GM21717 (cell line): ENCODE measurements at regions not wholly inside any gene's neighbourhood (a gene's known extent, or its start where the extent isn't known, plus 50 kb on each side); places are given as distances from the start of the nearest gene placed in this dataset.

Experiments
- ATAC-seq: cut with Tn5 transposase; IDR thresholded peaks from one replicate; pipeline ENCODE4 v1.9.1; 2021; ENCODE audit warnings: mild to moderate bottlenecking, moderate library complexity; ENCODE audit not compliant: unreplicated experiment

DNA sequence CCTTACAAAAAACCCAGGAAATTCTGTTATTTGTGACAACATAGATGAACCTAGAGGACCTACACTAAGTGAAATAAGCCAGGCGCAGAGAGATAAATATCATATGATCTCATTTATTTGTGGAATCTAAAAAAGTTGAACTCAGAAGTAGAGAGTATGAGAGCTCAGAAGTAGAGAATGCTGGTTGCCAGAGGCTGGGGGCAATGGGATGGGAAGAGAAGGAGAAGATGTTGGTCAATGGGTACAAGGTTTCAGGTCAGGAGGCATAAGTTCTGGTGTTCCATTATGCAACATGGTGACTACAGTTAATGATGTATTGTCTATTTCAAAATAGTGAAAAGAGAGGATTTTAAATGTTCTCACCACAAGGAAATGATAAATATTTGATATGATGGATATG, 259.1 kb upstream of the POU3F1 start:
- no peak for ATAC-seq

DNA sequence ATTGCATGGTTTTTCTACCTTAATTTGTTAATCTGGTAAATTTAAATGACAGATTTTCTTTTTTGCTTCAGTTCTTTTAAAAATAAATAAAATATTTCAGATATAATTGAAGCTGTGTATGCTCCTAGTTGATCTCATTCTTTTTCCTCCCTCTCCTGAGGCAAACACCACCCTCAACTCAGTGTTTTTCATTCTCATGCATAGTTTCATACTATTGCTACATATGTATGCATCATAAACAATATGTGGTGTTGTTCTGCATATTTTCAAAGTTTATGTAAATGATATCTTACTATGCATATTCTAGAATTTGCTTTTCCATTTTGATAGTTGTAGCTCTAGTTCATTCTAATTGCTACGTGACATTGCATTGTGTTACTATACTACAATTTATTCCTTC, 257.2 kb upstream of the POU3F1 start:
- ATAC-seq = no peak

DNA sequence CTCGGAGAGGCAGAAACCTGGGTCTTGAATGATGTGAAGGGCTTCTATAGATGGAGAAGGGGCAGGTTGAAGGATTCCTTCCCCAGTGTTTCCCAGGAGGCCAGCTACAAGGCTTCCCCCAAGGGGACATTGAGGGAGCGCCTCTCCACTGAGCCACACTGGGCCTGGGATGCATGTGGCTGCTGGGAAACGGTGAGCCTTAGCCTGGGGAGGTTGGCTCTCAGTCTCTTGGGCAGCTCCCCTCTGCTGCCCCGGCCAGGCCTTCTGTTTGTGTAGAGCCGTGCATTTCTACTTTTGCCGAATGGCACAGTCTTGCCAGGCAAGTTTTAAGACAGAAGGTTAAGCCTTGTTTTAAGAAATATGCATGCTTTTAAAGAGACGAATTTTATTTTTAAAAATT, 254.4 kb upstream of the POU3F1 start:
- no peak for ATAC-seq

DNA sequence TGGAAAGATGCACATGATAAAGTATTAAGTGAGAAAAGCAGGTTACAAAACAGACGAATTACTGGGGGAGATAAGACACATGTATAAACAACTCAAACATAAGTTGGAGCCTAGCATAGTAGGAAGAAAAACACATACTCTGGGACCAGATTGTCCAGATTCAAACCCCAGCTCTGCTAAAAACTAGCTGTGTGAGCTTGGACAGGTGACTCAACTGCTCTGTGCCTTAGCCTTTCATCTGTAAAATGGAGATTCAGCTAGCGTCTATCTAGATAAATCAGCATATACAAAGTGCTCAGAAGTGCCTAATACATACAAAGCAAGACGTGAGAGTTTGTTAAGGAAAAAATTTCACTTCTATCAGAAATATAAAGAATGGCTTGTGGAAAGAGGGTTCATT, 254.0 kb upstream of the POU3F1 start:
- ATAC-seq = no peak

DNA sequence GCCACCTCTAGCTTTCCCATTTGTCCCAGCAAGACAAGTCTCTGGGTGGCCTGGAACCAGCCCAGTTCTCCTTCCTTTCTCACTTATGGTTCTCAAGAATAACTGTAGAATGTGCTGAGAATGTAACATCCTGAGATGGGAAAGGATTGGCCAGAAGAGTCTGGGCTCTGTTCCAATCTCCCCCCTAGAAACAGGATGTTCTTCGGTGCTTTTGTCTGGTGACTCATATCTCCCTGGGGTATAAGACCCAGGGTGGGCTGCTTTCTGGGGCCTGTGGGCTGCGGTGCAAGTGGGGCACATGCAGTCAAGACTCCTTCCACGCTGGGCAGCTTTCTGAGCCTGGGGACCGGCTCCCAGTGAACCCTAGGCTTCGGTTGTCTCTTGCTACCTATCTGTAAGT, 251.2 kb upstream of the POU3F1 start:
- ATAC-seq = no peak

DNA sequence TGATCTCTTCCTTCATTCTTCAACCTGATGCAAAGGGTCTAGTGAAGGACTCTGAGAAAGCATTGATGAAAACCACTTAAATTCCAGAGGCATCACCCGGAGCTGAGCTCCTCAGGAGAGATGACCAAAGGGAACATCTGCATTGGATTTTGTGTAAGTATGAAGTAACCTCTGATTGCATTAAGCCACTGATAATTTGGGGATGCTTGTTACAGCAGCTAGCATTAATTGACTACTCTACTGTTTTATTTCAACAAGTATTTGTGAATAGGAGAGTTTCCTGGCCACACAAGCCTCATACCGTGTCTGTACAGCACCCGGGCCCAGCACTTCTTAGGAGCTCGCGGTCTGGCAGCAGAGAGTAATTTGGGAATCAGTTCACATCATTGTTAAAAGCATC, 250.7 kb upstream of the POU3F1 start:
- ATAC-seq = no peak

DNA sequence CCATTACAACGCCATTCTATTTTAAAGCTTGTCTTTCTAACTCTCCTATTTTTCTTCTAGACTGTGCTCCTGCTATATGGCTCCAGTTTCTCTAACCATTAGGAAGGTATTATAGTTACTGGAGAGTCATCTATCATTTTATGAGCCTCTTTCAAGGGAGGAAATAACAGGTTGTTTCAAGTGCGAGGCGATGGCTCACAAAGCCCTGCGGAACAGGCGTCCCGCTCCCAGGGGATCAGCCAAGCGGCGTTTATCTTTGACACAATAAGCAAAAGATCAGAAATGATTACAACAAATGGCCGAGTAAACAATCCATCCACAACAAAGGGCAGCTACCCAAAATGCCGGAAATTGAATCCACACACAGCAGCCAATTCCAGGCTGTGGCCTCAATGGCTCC, 249.5 kb upstream of the POU3F1 start:
- ATAC-seq = no peak

DNA sequence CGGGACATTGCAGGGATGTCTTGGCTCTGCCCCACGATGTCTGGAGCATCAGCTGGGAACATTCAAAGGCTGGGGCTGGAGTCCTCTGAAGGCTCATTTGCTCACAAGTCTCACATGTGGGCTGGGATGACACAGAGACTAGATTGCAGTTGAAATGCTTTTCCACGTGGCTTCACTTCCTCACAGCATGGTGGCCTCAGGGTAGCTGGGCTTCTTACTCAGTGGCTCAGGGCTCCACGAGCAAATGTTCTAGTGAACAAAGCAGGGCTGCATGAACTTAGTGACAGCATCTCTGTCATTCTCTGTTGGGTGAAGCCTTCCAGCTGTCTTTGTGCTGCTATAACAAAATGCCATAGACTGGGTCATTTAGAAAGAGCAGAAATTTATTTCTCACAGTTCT, 247.0 kb upstream of the POU3F1 start:
- no peak for ATAC-seq

DNA sequence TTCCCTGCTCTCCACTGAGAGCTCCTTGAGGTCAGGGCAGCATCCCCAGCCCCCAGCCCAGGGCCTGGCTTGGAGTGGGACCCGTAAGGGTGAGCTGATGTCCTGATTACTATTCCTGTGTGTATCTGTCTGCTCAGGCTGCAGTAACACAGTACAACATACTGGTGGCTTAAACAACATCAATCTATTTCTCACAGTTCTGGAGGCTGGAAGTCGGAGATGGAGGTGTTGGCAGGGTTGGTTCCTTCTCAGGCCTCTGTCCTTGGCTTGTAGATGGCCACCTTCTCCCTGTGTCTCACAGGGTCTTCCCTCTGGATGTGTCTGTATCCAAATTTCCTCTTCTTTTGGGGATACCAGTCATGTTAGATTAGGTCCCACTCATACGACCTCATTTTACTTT, 246.4 kb upstream of the POU3F1 start:
- no peak for ATAC-seq

DNA sequence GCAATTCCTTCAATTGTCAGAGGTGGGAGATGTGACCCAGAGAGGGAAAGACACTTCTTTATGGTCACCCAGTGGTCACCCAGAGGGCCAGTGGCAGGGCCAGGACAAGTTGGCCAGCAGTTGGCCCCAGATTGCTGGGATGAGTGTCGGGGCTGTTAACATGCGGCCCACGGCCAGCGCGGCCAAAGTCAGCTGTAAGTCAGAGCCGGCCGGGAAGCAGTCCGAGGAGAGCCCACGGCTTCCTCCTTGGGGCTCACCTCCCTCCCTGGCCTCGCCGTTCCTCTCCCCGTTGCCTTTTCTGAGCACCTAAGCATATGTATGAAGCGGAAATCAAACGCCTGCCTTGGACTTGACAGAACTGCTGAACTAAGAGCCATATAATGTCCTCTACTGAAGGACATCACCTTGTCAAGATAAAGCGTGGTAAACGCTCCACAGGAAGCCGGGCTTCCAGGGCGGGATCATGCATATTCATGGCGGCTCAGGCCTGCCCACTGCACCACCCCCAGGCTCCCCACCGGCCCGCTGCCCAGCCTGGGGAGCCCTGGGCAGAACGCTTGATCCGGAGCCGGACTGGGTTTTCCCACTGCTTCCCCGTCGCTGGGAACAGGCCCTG, 245.4 kb upstream of the POU3F1 start:
- no peak for ATAC-seq

DNA sequence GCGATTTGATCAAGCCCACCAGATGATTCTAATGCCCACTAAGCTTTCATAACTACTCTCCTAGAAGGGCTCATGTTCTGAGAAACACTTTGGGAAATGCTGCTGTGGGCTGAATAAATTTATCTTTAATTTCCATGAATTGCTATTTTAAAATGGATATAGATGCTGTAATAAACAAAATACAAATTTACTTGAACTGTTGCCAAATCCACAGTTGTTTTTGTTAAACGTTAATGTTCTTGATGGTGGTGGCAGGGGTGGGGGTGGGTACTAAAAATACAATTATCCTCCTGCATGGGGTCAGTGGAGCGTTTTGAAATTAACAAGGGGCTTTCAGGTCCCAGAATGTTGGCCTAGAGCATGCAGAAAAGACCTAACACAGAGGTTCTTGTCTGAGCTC, 244.7 kb upstream of the POU3F1 start:
- ATAC-seq = no peak

DNA sequence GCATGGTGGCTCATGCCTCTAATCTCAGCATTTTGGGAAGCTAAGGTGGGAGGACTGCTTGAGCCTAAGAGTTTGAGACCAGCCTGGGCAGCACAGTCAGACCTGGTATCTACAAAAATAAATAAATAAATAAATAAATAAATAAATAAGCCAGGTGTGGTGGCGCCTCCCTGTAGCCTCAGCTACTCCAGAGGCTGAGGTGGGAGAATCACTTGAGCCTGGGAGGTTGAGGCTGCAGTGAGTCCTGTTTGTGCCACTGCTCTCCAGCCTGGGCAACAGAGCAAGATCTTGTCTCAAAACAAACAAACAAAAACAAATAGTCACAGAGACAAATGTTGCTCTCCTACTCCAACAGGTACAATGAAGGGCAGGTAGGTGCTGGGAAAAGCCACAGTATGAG, 242.4 kb upstream of the POU3F1 start:
- no peak for ATAC-seq

DNA sequence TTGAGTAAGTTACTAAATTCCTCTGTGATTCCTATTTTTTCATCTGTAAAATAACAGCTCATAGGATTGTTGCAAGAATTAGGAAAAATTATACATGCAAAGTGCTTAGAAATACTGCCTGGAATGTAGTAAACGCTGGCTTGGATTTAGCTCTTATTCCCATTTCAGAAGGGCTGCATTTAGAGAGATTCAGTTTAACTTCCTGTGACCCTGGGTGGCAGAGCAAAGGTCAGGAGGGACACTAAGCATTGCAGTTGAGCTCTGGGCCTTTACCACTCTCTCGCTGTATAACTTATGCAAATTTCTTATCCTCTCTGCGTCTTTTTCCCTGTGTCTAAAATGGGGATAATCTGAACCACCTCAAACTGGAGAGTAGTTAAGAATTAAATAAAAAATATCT, 241.0 kb upstream of the POU3F1 start:
- no peak for ATAC-seq

DNA sequence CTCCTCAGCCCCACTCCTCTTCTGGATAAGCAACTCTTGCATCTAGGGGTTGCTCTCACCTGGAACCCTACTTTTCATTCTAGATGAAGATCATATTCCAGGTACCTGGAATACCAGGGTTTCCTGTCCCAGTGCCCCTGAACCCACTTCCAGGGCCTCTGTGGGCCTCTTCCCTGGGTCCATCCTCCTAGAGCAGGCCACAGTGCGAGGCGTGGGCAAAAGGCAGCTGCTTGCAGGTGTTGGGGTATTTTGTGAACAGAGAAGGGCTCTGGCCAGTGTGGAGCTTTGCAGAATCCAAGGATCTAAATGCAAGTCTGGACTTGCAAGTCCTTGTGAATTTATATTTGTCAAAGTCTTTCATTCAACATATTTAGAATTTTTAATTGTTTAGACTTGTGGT, 240.4 kb upstream of the POU3F1 start:
- ATAC-seq = no peak

DNA sequence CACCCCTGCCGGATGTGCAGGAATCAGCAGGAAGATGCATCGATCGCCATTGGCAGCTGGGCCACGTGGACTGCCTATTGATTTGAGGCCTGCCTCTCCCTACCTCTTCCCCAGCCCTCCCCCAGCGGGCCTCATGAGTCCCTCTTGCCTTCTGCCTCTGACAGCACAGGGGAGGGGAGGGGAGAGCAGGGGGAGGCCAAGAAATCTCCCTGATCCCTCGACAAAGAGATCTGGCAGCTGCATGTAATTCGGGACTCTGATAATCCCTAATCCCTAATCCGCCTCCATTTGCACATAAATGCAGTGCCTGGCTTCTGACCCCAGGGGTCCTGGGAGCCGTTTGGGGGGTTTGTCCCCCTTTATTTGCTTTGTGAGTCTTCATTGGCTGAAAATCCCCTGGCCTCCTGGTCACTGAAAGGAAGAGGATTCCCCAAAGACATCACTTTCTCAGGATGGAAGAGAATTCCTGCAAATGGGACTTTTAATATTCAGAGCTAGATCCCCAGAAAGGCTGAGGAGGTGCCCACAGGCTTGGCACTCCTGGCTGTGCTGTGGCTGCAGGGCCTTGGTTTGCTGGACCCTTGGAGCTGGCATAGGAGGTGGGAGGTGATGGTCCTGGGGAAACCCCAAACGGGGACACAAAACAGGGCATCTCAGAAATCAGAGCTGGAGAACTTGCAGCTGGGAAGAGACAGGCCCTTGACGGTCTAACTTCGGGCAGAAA, 239.4 kb upstream of the POU3F1 start:
- ATAC-seq = no peak

DNA sequence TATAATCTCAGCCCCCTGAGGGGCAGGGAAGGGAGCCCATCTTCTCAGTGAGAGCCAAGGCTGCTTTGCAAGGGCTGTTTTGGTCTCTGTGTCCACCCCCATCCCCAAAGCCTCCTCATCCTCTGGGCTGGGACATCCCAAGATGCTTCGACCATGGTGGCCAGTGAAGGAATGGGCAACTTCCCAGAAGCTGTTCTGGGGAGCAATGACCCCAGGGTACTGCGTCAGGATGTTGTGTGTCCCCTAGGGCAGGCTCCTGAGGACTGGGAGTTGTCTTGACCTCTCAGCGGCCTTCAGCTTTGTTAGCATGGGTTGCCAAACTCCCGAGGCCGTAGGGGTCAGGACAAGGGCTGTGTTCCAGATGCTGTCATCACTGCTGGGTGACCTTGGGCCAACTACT, 238.4 kb upstream of the POU3F1 start:
- no peak for ATAC-seq

DNA sequence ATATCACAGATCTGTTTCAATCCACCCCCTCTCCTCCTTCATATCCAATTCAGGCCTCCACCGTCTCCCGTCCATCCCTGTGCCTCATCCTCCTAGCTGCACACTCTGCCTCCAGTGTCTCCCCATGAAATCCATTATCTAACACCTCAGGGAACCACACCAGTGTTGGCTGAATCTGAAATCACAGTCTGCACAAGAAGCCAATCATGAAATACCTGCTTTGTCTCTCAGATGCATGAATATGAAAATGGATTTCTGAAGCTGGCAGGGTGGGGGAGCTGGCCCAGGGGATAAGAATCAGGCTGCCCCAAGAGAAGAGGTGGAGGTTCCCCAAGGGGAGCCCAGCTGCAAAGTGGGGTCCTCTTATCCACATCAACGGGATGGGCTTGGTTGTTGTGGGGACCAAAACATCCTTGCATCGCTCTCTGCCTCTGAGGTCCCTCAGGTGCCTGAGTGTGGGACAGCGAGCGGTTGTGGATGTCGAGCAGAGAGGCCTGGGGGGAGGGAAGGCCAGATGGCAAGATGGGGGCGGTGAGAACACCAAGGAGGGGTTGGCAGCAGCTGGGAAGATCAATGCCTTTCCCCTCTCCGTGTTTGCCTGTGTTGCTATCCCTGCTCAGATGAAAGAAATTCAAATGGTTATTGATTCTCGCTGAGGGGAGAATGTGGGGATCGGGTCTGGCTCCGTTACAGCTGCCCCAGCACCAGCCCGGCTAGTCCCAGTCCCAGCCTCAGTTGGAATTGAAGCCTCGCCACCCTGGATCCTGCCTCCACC, 237.3 kb upstream of the POU3F1 start:
- no peak for ATAC-seq

DNA sequence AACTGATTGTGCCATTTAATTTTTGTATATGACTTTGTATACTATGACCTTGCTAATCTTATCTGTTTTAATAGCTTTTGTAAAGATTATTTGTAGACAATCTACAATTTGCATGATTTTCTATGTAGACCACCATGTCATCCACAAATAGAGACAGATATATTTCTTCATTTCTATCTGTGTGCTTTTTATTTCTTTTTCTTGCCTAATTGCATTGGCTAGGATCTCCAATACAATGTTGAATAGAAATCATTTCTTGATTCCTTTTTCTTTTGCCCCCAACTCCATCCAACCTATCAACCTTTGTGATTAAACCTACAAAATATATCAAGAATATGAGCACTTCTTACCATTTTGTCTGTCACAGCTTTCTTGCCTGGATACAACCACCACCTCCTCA, 232.6 kb upstream of the POU3F1 start:
- no peak for ATAC-seq

DNA sequence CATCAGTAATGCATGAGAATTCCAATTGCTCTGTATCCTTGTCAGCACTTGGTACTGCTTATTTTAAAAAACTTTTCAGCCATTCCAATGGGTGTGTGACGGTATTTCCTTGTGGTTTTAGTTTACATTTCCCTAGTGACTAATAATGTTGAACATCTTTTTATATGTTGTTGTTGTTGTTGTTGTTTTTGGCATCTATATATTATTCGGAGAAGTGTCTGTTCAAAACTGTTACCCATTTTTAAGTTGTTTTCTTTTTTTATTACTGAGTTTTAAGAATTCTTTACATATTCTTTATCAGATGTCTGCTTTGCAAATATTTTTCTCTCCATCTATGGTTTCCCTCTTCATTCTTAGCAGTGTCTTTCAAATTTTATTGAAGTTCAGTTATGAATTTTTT, 231.1 kb upstream of the POU3F1 start:
- ATAC-seq = no peak

DNA sequence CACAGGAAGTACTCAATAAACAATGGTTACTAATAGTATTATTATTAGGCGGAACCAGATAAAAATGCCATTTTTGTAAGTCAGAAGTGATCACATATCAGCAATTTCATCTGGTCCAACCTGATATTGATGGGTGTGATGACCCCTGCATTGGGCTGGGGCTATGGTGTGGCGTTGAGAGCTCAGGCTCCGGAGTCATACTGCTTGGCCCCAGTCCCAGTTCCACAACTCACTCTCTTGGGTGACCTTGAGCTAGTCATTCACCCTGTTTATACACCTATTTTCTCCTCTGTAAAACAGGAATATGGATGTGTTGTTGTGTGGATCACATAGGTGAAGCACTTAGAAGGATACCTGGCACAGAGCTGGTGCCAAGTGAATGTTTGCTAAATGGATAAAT, 229.4 kb upstream of the POU3F1 start:
- no peak for ATAC-seq

DNA sequence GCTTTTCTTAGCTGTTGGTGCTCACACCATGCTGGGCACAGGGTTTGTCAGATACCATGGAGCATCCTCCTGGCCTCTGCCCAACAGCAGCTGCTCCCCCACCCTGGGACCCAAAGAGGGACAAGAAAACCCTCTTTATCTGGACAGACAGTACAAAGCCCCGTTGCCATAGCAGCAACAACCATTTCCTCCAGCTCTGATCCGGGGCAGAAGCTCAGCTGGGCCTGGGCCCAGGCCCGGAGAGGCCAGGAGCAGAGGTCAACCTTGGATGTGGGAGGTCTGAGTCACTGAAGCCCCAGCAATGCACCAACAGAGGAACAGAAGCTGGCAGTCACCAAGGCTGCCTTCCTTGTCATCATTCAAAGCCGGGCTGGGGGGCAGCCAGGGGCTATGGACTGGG, 228.4 kb upstream of the POU3F1 start:
- ATAC-seq = no peak

DNA sequence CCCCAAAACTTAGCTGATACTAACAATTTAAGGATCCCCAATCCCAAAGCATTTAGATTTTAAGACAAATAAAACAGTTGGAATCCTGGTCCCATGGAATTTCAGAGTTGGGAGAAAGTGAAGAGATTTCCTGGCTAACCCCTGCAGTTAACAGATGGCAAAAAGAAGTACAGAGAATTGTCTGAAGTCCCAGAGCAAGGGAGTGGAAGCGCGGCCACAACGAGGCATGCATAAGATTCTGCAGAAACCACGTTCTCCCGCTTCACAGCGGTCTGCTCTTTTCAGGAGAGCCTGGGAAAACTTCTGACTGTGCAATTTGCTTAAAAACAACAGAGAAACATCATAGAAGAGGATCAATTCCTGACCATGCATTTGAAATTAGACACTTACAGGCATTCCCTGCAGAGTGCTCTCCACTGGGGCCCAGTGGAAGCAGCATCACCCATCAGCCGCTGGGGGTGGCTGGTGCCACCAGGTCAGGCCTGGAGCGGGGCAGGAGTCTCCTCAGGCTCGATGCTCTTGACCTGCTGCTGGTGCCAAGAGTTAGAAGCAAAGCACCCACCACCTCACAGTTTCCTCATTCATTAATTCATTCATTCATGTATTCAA, 226.7 kb upstream of the POU3F1 start:
- no peak for ATAC-seq
